GM21576 (cell line): ENCODE measurements at regions not wholly inside any gene's neighbourhood (a gene's known extent, or its start where the extent isn't known, plus 50 kb on each side); places are given as distances from the start of the nearest gene placed in this dataset.
"Not testable (repeated sequence)": the region's sequence is repeated elsewhere in the genome, so short reads cannot be mapped to it uniquely, and the experiment has no call there.

Experiments
- ATAC-seq: cut with Tn5 transposase; IDR thresholded peaks from one replicate; pipeline ENCODE4 v1.9.1; 2021; ENCODE audit warnings: mild to moderate bottlenecking, moderate library complexity; ENCODE audit not compliant: unreplicated experiment

- no peak for ATAC-seq
Measured at GRCh38 chr6:121544691-121545090, 109.2 kb downstream of the GJA1 start.

- no peak for ATAC-seq
Measured at GRCh38 chr6:121548131-121548530, 112.7 kb downstream of the GJA1 start.

GRCh38 chr6:121549736-121550135, 114.3 kb downstream of the GJA1 start:
- ATAC-seq, result no peak

- ATAC-seq, result no peak
Measured at GRCh38 chr6:121550491-121551010, 115.1 kb downstream of the GJA1 start.

- ATAC-seq, result no peak
Measured at GRCh38 chr6:121555201-121555600, 119.8 kb downstream of the GJA1 start.

- ATAC-seq, result not testable (repeated sequence)
Measured at GRCh38 chr6:121556149-121556548, 120.7 kb downstream of the GJA1 start.

- no peak for ATAC-seq
Measured at GRCh38 chr6:121557146-121557940, 121.9 kb downstream of the GJA1 start.

- ATAC-seq, result no peak
Measured at GRCh38 chr6:121559611-121560269, 124.3 kb downstream of the GJA1 start.

GRCh38 chr6:121560476-121560875, 125.0 kb downstream of the GJA1 start:
- ATAC-seq, result no peak

- no peak for ATAC-seq
Measured at GRCh38 chr6:121563286-121563685, 127.8 kb downstream of the GJA1 start.

GRCh38 chr6:121564529-121564928, 129.1 kb downstream of the GJA1 start:
- ATAC-seq, result not testable (repeated sequence)

- no peak for ATAC-seq
Measured at GRCh38 chr6:121571455-121571854, 136.0 kb downstream of the GJA1 start.

GRCh38 chr6:121573481-121573880, 138.0 kb downstream of the GJA1 start:
- ATAC-seq, result no peak

- no peak for ATAC-seq
Measured at GRCh38 chr6:121578216-121578615, 142.8 kb downstream of the GJA1 start.

- no peak for ATAC-seq
Measured at GRCh38 chr6:121579478-121579877, 144.0 kb downstream of the GJA1 start.

- no peak for ATAC-seq
Measured at GRCh38 chr6:121581327-121581726, 145.9 kb downstream of the GJA1 start.

GRCh38 chr6:121582262-121582661, 146.8 kb downstream of the GJA1 start:
- no peak for ATAC-seq

- ATAC-seq, result no peak
Measured at GRCh38 chr6:121584586-121585369, 149.3 kb downstream of the GJA1 start.

GRCh38 chr6:121590438-121590837, 155.0 kb downstream of the GJA1 start:
- no peak for ATAC-seq

- no peak for ATAC-seq
Measured at GRCh38 chr6:121590916-121591315, 155.5 kb downstream of the GJA1 start.

GRCh38 chr6:121592261-121592935, 157.0 kb downstream of the GJA1 start:
- no peak for ATAC-seq
